VCaP (cell line): ENCODE measurements at regions not wholly inside any gene's neighbourhood (a gene's known extent, or its start where the extent isn't known, plus 50 kb on each side); places are given as distances from the start of the nearest gene placed in this dataset.

ENCODE experiments used
- H3K27ac ChIP-seq: fragments of 450-650 bp; 2 replicates; pipeline ENCODE4 v1.5.1; 2017
- TF ChIP-seq, protein P1 (sequence below): fragments of 450-650 bp; conservative IDR thresholded peaks from 2 replicates; pipeline ENCODE4 v1.5.1; 2017; ENCODE audit warnings: mild to moderate bottlenecking, moderate library complexity

GRCh38 chr13:80865329-80865728 is 524.4 kb upstream of the SPRY2 start:
- no peak overlapping the region for H3K27ac ChIP-seq
- TF ChIP-seq, protein P1, sequence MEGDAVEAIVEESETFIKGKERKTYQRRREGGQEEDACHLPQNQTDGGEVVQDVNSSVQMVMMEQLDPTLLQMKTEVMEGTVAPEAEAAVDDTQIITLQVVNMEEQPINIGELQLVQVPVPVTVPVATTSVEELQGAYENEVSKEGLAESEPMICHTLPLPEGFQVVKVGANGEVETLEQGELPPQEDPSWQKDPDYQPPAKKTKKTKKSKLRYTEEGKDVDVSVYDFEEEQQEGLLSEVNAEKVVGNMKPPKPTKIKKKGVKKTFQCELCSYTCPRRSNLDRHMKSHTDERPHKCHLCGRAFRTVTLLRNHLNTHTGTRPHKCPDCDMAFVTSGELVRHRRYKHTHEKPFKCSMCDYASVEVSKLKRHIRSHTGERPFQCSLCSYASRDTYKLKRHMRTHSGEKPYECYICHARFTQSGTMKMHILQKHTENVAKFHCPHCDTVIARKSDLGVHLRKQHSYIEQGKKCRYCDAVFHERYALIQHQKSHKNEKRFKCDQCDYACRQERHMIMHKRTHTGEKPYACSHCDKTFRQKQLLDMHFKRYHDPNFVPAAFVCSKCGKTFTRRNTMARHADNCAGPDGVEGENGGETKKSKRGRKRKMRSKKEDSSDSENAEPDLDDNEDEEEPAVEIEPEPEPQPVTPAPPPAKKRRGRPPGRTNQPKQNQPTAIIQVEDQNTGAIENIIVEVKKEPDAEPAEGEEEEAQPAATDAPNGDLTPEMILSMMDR = no peak

DNA sequence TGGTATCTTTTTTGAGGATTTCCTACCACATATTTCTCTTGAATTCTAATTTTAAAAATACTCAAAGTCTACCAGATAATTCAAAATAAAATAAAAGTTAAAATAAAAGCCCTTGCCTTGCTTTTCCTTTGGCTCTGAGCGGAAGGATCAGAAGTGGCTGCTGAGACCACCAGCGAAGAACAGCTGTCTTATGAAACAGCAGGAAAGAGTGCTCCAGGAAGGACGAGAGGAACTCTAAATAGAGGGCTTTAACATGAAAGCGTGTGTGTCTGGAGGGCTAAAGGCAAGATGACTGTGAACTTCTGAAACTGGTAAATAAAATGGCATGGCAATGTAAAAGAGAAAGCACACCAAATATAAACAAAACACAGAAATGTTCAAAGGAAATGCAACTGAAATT is 521.5 kb upstream of the SPRY2 start:
- H3K27ac ChIP-seq = no peak overlapping the region
- TF ChIP-seq, protein P1 = no peak

- TF ChIP-seq, protein P1 = no peak
- no peak overlapping the region for H3K27ac ChIP-seq
Measured at GRCh38 chr13:80860845-80861244, 519.9 kb upstream of the SPRY2 start.

- no peak overlapping the region for H3K27ac ChIP-seq
- TF ChIP-seq, protein P1 = no peak
Measured at GRCh38 chr13:80858131-80858530, 517.2 kb upstream of the SPRY2 start.

- H3K27ac ChIP-seq = no peak overlapping the region
- TF ChIP-seq, protein P1 = no peak
Measured at GRCh38 chr13:80857321-80857720, 516.4 kb upstream of the SPRY2 start.

DNA sequence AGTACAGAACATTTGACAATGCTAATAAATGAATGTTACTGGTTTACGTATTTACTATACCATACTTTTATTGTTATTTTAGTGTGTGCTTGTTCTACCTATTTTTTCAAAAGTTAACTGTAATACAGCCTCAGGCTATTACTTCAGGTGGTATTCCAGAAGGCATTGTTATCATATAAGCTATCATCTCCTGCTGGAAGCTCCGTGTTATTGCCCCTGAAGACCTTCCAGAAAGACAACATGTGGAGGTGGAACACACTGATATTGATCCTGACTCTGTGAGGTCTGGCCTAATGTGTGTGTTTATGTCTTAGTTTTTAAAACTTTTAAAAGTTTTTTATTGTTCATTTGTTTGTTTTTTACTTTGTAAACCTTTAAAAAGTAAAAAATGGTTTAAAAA is 509.8 kb upstream of the SPRY2 start:
- TF ChIP-seq, protein P1 = no peak

DNA sequence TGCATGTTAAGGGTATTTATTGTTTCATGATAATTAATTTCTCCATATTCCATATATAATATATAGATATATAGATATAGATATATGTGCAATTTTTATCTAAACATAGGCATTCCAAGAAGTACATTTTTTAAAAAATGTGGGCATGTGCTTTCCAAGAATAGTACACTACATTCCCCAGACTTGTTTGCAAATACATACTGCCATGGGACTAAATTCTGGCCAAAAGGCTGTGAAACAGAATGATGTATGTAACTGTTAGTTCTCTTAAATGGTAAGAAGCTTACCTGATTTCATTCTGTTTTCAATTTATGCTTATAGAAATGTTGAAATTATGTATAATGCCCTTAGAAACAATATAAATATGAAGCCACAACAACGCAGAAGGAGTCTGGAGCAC is 503.2 kb upstream of the SPRY2 start:
- no peak overlapping the region for H3K27ac ChIP-seq
- TF ChIP-seq, protein P1 = no peak

More for the DNA sequence above, 509.8 kb upstream of the SPRY2 start:
- no peak overlapping the region for H3K27ac ChIP-seq

GRCh38 chr13:80841414-80841813 is 500.5 kb upstream of the SPRY2 start:
- TF ChIP-seq, protein P1 = no peak
- no peak overlapping the region for H3K27ac ChIP-seq
